ENCODE measurements at regions not wholly inside any gene's neighbourhood (a gene's known extent, or its start where the extent isn't known, plus 50 kb on each side); places are given as distances from the start of the nearest gene placed in this dataset.

GRCh38 chr2:6067089-6067488 lies 374.9 kb downstream of the SOX11 start:
- no peak overlapping the region for H3K27ac ChIP-seq (ENCODE audit: low read length)
- no peaks in the 10 kb centered on the region for H3K4me1 ChIP-seq (ENCODE audit: control insufficient read depth, insufficient read depth, low read length)
- H3K9me3 ChIP-seq (ENCODE audit: control insufficient read depth, insufficient read depth, low read depth, low read length), result no peaks in the 10 kb centered on the region
- TF ChIP-seq SIN3A (IDR thresholded peaks at IDR 0.05; ENCODE audit: borderline replicate concordance, insufficient read depth, low read depth, low read length), result no peak
- no peak for TF ChIP-seq REST (IDR thresholded peaks at IDR 0.05; ENCODE audit: insufficient read depth in 1 of 2, low read depth in 2 of 2, low read length in 1 of 2)
- TF ChIP-seq CTCF (IDR thresholded peaks at IDR 0.05), result no peak
- no peak for TF ChIP-seq POLR2AphosphoS5 (IDR thresholded peaks at IDR 0.05; ENCODE audit: low read depth, low read length)
- no peak for TF ChIP-seq TCF7L2 (IDR thresholded peaks at IDR 0.05; ENCODE audit: low read depth, low read length)
- BruUV-seq (replicated peaks), result no TSS peak
- ChIA-PET CTCF (no interaction called here), POLR2A (no interaction called here)
- in situ Hi-C loops (cut with HindIII; ENCODE audit: low pct_unique_long_range_greater_than_20kb, low sequenced_read_pairs) (no loop called here), intact Hi-C loops (cut with micrococcal nuclease; ENCODE audit: unreplicated experiment) (no loop called here)
- H3K4me3 ChIP-seq (ENCODE audit: low read depth in 2 of 2, low read length in 2 of 2), result no peak overlapping the region
- ATAC-seq (no peak), DNase-seq (ENCODE audit: low read depth, low spot score) (no peak)
- no peaks in the 10 kb centered on the region for H3K27me3 ChIP-seq (ENCODE audit: control insufficient read depth, insufficient read depth, low read length)
- H3K36me3 ChIP-seq (ENCODE audit: control insufficient read depth, insufficient read depth, low read length), result no peaks in the 10 kb centered on the region

- ATAC-seq, result no peak
- H3K27me3 ChIP-seq (ENCODE audit: control insufficient read depth, insufficient read depth, low read length), result no peaks in the 10 kb centered on the region
- TF ChIP-seq REST (IDR thresholded peaks at IDR 0.05; ENCODE audit: insufficient read depth in 1 of 2, low read depth in 2 of 2, low read length in 1 of 2) (no peak), TCF7L2 (IDR thresholded peaks at IDR 0.05; ENCODE audit: low read depth, low read length) (no peak), CTCF (IDR thresholded peaks at IDR 0.05) (no peak), POLR2AphosphoS5 (IDR thresholded peaks at IDR 0.05; ENCODE audit: low read depth, low read length) (no peak), SIN3A (IDR thresholded peaks at IDR 0.05; ENCODE audit: borderline replicate concordance, insufficient read depth, low read depth, low read length) (no peak)
- intact Hi-C loops (cut with micrococcal nuclease; ENCODE audit: unreplicated experiment), result no loop called here
- DNase-seq (ENCODE audit: low read depth, low spot score), result no peak
- H3K4me1 ChIP-seq (ENCODE audit: control insufficient read depth, insufficient read depth, low read length), result no peaks in the 10 kb centered on the region
- CTCF ChIA-PET, result no interaction called here
- in situ Hi-C loops (cut with HindIII; ENCODE audit: low pct_unique_long_range_greater_than_20kb, low sequenced_read_pairs), result no loop called here
- H3K9me3 ChIP-seq (ENCODE audit: control insufficient read depth, insufficient read depth, low read depth, low read length), result no peaks in the 10 kb centered on the region
- H3K4me3 ChIP-seq (ENCODE audit: low read depth in 2 of 2, low read length in 2 of 2), result no peak overlapping the region
- POLR2A ChIA-PET, result no interaction called here
- H3K27ac ChIP-seq (ENCODE audit: low read length), result no peak overlapping the region
- H3K36me3 ChIP-seq (ENCODE audit: control insufficient read depth, insufficient read depth, low read length), result no peaks in the 10 kb centered on the region
- BruUV-seq (replicated peaks), result no TSS peak
Observed at GRCh38 chr2:6067806-6068205, 375.6 kb downstream of the SOX11 start.
